Stimulated activated CD8-positive, alpha-beta memory T cell treated with anti-CD3 and anti-CD28 coated beads, Interleukin-4, amount 100 ng/mL, for 1 hour (primary cell): ENCODE measurements at regions not wholly inside any gene's neighbourhood (a gene's known extent, or its start where the extent isn't known, plus 50 kb on each side); places are given as distances from the start of the nearest gene placed in this dataset.
"Not testable (repeated sequence)": the region's sequence is repeated elsewhere in the genome, so short reads cannot be mapped to it uniquely, and the experiment has no call there.

Source experiments
- DNase-seq, 2 donors: peaks; one replicate each; pipeline ENCODE4 v3.0.0-alpha.2; 2020; ENCODE audit warnings: low read depth in 2 of 2, low spot score in 1 of 2

DNA sequence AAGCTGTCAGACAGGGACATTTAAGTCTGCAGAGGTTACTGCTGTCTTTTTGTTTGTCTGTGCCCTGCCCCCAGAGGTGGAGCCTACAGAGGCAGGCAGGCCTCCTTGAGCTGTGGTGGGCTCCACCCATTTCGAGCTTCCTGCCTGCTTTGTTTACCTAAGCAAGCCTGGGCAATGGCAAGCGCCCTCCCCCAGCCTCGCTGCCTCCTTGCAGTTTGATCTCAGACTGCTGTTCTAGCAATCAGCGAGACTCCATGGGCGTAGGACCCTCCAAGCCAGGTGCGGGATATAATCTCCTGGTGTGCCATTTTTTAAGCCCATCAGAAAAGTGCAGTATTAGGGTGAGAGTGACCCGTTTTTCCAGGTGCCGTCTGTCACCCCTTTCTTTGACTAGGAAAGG, 53.6 kb upstream of the EDA2R start:
- DNase-seq = not testable (repeated sequence)
